SK-N-SH (cell line): ENCODE measurements at regions not wholly inside any gene's neighbourhood (a gene's known extent, or its start where the extent isn't known, plus 50 kb on each side); places are given as distances from the start of the nearest gene placed in this dataset.

Source experiments
- CTCF ChIA-PET: fragments of 300-600, 350-600 bp; formaldehyde crosslinking; extraction: SDS; loops from one replicate; lab custom pipeline; 2021; lab: Yijun Ruan, JAX
- POLR2A ChIA-PET: fragments of 350-600 bp; sonication (Branson Sonifier 250); formaldehyde crosslinking; extraction: SDS; loops from one replicate; lab custom pipeline; 2020; ENCODE audit warnings: antibody characterized with exemption, inconsistent platforms; lab: Yijun Ruan, JAX
- DNase-seq: peaks from one replicate; pipeline ENCODE4 v3.0.0; 2012
- H2AFZ ChIP-seq: fragments of 200-600 bp; sonication (generic); 2 replicates; pipeline ENCODE4 v1.8.1; 2016; ENCODE audit warnings: antibody characterized with exemption, mild to moderate bottlenecking, low read depth
- H3F3A ChIP-seq: fragments of 200-600 bp; sonication (generic); replicated peaks from 2 replicates; pipeline ENCODE3; 2016; ENCODE audit warnings: antibody characterized with exemption, mild to moderate bottlenecking; ENCODE audit not compliant: insufficient read depth
- H3K27ac ChIP-seq, 2 experiments: fragments of 200-500 bp in 1 of 2; fragments of 200-600 bp in 1 of 2; sonication (Bioruptor generic) in 1 of 2; sonication (generic), shearing (Covaris generic) in 1 of 2; 2 replicates each; pipeline versions ENCODE4 v1.5.1 to v1.6.1; 2014 to 2016; ENCODE audit warnings: low read depth in 2 of 2, inconsistent platforms in 1 of 2, low read length in 1 of 2, mild to moderate bottlenecking in 1 of 2, mixed read lengths in 1 of 2
- H3K27me3 ChIP-seq: fragments of 200-600 bp; sonication (generic), shearing (Covaris generic); 2 replicates; pipeline ENCODE4 v1.6.1; 2016; ENCODE audit warnings: mixed run types; ENCODE audit not compliant: insufficient read depth
- H3K36me3 ChIP-seq, 2 experiments: fragments of 200-500 bp in 1 of 2; fragments of 200-600 bp in 1 of 2; sonication (Bioruptor generic) in 1 of 2; sonication (generic) in 1 of 2; replicated peaks in 1 of 2; 2 replicates each; pipeline versions ENCODE3 to v1.5.1; 2014 to 2016; ENCODE audit warnings: low read length in 1 of 2, mild to moderate bottlenecking in 1 of 2; ENCODE audit not compliant: insufficient read depth in 2 of 2, control insufficient read depth in 1 of 2
- H3K4me1 ChIP-seq, 2 experiments: fragments of 200-500 bp in 1 of 2; fragments of 200-600 bp in 1 of 2; sonication (Bioruptor generic) in 1 of 2; sonication (generic), shearing (Covaris generic) in 1 of 2; 2 replicates each; pipeline versions ENCODE4 v1.5.1 to v1.6.1; 2014 to 2016; ENCODE audit warnings: low read depth in 1 of 2, low read length in 1 of 2, mixed run types in 1 of 2; ENCODE audit not compliant: insufficient read depth in 2 of 2, control insufficient read depth in 1 of 2
- H3K4me2 ChIP-seq: fragments of 200-600 bp; sonication (generic), shearing (Covaris generic); 2 replicates; pipeline ENCODE4 v1.6.1; 2017; ENCODE audit warnings: mixed run types
- H3K4me3 ChIP-seq, 2 experiments: fragments of 200-500 bp in 1 of 2; fragments of 200-600 bp in 1 of 2; sonication (Bioruptor generic) in 1 of 2; sonication (generic), shearing (Covaris generic) in 1 of 2; 2 replicates each; pipeline versions ENCODE4 v1.5.1 to v1.8.1; 2014 to 2016; ENCODE audit warnings: low read depth in 2 of 2, inconsistent platforms in 1 of 2, low read length in 1 of 2, mild to moderate bottlenecking in 1 of 2, mixed read lengths in 1 of 2, moderate library complexity in 1 of 2
- H3K79me2 ChIP-seq: fragments of 200-600 bp; sonication (generic); 2 replicates; pipeline ENCODE4 v1.8.1; 2017; ENCODE audit warnings: mild to moderate bottlenecking; ENCODE audit not compliant: insufficient read depth
- H3K9ac ChIP-seq: fragments of 200-600 bp; sonication (generic); 2 replicates; pipeline ENCODE4 v1.6.1; 2017; ENCODE audit warnings: mixed run types
- H3K9me2 ChIP-seq: fragments of 200-600 bp; sonication (generic); 2 replicates; pipeline ENCODE4 v1.6.1; 2017; ENCODE audit warnings: mixed run types
- H3K9me3 ChIP-seq: fragments of 200-600 bp; sonication (generic); 2 replicates; pipeline ENCODE4 v1.6.1; 2017; ENCODE audit warnings: mixed run types, mild to moderate bottlenecking, moderate library complexity
- H4K20me1 ChIP-seq: fragments of 200-600 bp; sonication (generic); 2 replicates; pipeline ENCODE4 v1.6.1; 2017; ENCODE audit warnings: mild to moderate bottlenecking, mixed run types; ENCODE audit not compliant: insufficient read depth
- ELF1 ChIP-seq: IDR thresholded peaks from 2 replicates; pipeline ENCODE4 v1.4.0; 2012
- EZH2phosphoT487 ChIP-seq: fragments of 200-600 bp; sonication (generic); IDR thresholded peaks from 2 replicates; pipeline ENCODE4 v1.6.1; 2017; ENCODE audit warnings: low read depth, mixed run types, mild to moderate bottlenecking, antibody characterized with exemption, moderate library complexity, borderline replicate concordance
- FOSL2 ChIP-seq: IDR thresholded peaks from 2 replicates; pipeline ENCODE4 v1.4.0; 2012; ENCODE audit warnings: low read depth, mild to moderate bottlenecking, moderate library complexity, borderline replicate concordance
- FOXJ3 ChIP-seq: sonication (generic); formaldehyde crosslinking; IDR thresholded peaks from 2 replicates; pipeline ENCODE4 v1.5.1; 2020; ENCODE audit warnings: mild to moderate bottlenecking, missing genetic modification reagents
- GABPA ChIP-seq: IDR thresholded peaks from 2 replicates; pipeline ENCODE4 v1.4.0; 2012; ENCODE audit warnings: low read depth, mild to moderate bottlenecking
- GATA2 ChIP-seq: sonication (generic); formaldehyde crosslinking; IDR thresholded peaks from 2 replicates; pipeline ENCODE4 v1.5.0; 2020; ENCODE audit warnings: mild to moderate bottlenecking, missing genetic modification reagents
- JUND ChIP-seq: IDR thresholded peaks from 2 replicates; pipeline ENCODE4 v1.4.0; 2012
- MEF2A ChIP-seq: IDR thresholded peaks from 2 replicates; pipeline ENCODE4 v1.4.0; 2012; ENCODE audit warnings: low read depth, borderline replicate concordance
- MXI1 ChIP-seq: IDR thresholded peaks from 2 replicates; pipeline ENCODE4 v1.6.1; 2012; ENCODE audit warnings: mild to moderate bottlenecking, low read depth, low read length, improper control_type of control experiment
- NRF1 ChIP-seq: IDR thresholded peaks from 2 replicates; pipeline ENCODE4 v1.6.1; 2012; ENCODE audit warnings: low read depth, mild to moderate bottlenecking, low read length
- PBX3 ChIP-seq: IDR thresholded peaks from 2 replicates; pipeline ENCODE4; 2012
- RAD21 ChIP-seq: IDR thresholded peaks from 2 replicates; pipeline ENCODE4 v1.6.1; 2012; ENCODE audit warnings: mild to moderate bottlenecking, low read length
- RCOR1 ChIP-seq: fragments of 150-350 bp; IDR thresholded peaks from 2 replicates; pipeline ENCODE4 v1.6.1; 2017; ENCODE audit warnings: antibody characterized with exemption, low read length
- RFX5 ChIP-seq: IDR thresholded peaks from 2 replicates; pipeline ENCODE4 v1.6.1; 2012; ENCODE audit warnings: mild to moderate bottlenecking, improper control_type of control experiment, low read length
- RXRA ChIP-seq: IDR thresholded peaks from 2 replicates; pipeline ENCODE4 v1.4.0; 2012; ENCODE audit warnings: low read depth, mild to moderate bottlenecking, borderline replicate concordance
- SIN3A ChIP-seq: IDR thresholded peaks from 2 replicates; pipeline ENCODE4 v1.6.1; 2012; ENCODE audit warnings: low read depth, mild to moderate bottlenecking, low read length, moderate library complexity, borderline replicate concordance
- USF1 ChIP-seq: IDR thresholded peaks from 2 replicates; pipeline ENCODE4 v1.4.0; 2012; ENCODE audit warnings: low read depth, borderline replicate concordance
- USF2 ChIP-seq: fragments of 150-350 bp; IDR thresholded peaks from 2 replicates; pipeline ENCODE4 v1.6.1; 2017; ENCODE audit warnings: antibody characterized with exemption, low read length, low read depth, borderline replicate concordance
- WGBS: methylation state at CpG from one replicate; pipeline ENCODE4 v1.1.6; 2017; ENCODE audit warnings: low lambda C conversion rate; 5-methylcytosine and 5-hydroxymethylcytosine counted together
- TF ChIP-seq, protein P1 (sequence below): IDR thresholded peaks from 2 replicates; pipeline ENCODE4 v1.4.0; 2012; ENCODE audit warnings: low read depth, borderline replicate concordance
- TF ChIP-seq, protein P2 (sequence below): IDR thresholded peaks from 2 replicates; pipeline ENCODE4 v1.4.0; 2012; ENCODE audit warnings: low read depth

GRCh38 chr13:90302107-90302506 is 1045.4 kb upstream of the MIR17HG start:
- Histone ChIP-seq H3K9me3 (no peaks in the 10 kb centered on the region), H3K9ac (no peak overlapping the region), H3K4me3 (no peak overlapping the region), H3K36me3 (no peaks in the 10 kb centered on the region), H3K79me2 (no peaks in the 10 kb centered on the region), H3K27ac (no peak overlapping the region), H2AFZ (no peak overlapping the region), H4K20me1 (no peaks in the 10 kb centered on the region), H3F3A (no peaks in the 10 kb centered on the region), H3K4me1 (no peaks in the 10 kb centered on the region; a peak in 1 of 4 replicates), H3K27me3 (no peaks in the 10 kb centered on the region), H3K4me2 (no peak overlapping the region), H3K9me2 (no peaks in the 10 kb centered on the region)
- 13% methylated on average over 1 of the region's 1 CpG for WGBS
- TF ChIP-seq USF2 (no peak), NRF1 (no peak), FOSL2 (no peak), MXI1 (no peak), RFX5 (no peak), GATA2 (no peak), ELF1 (no peak), SIN3A (no peak), RCOR1 (no peak), RXRA (no peak), MEF2A (no peak), FOXJ3 (no peak), EZH2phosphoT487 (no peak), JUND (no peak), GABPA (no peak), USF1 (no peak), PBX3 (no peak), RAD21 (no peak)
- TF ChIP-seq, protein P1, sequence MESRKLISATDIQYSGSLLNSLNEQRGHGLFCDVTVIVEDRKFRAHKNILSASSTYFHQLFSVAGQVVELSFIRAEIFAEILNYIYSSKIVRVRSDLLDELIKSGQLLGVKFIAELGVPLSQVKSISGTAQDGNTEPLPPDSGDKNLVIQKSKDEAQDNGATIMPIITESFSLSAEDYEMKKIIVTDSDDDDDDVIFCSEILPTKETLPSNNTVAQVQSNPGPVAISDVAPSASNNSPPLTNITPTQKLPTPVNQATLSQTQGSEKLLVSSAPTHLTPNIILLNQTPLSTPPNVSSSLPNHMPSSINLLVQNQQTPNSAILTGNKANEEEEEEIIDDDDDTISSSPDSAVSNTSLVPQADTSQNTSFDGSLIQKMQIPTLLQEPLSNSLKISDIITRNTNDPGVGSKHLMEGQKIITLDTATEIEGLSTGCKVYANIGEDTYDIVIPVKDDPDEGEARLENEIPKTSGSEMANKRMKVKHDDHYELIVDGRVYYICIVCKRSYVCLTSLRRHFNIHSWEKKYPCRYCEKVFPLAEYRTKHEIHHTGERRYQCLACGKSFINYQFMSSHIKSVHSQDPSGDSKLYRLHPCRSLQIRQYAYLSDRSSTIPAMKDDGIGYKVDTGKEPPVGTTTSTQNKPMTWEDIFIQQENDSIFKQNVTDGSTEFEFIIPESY, result no peak
- TF ChIP-seq, protein P2, sequence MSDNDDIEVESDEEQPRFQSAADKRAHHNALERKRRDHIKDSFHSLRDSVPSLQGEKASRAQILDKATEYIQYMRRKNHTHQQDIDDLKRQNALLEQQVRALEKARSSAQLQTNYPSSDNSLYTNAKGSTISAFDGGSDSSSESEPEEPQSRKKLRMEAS, result no peak
- ChIA-PET CTCF (no interaction called here), POLR2A (no interaction called here)
- no peak for DNase-seq
